RWPE2 (cell line): ENCODE measurements at regions not wholly inside any gene's neighbourhood (a gene's known extent, or its start where the extent isn't known, plus 50 kb on each side); places are given as distances from the start of the nearest gene placed in this dataset.

ENCODE experiments used
- ATAC-seq: fragments of 200-7000 bp; cut with Tn5 transposase; 3 replicates; pipeline ENCODE4 v1.9.1; 2021; ENCODE audit warnings: low read depth
- DNase-seq: peaks from one replicate; pipeline ENCODE4 v3.0.0-alpha.2; 2020; ENCODE audit warnings: low spot score
- H3K27ac ChIP-seq: fragments of 450-650 bp; 2 replicates; pipeline ENCODE4 v1.5.1; 2017; ENCODE audit warnings: mild to moderate bottlenecking; ENCODE audit not compliant: poor library complexity, severe bottlenecking
- H3K27me3 ChIP-seq: fragments of 250-450 bp; sonication (Bioruptor Pico); 2 replicates; pipeline ENCODE4 v1.5.1; 2021; ENCODE audit warnings: mild to moderate bottlenecking, moderate library complexity; ENCODE audit not compliant: insufficient read depth, poor library complexity, severe bottlenecking
- H3K36me3 ChIP-seq: fragments of 250-450 bp; sonication (Bioruptor Pico); 2 replicates; pipeline ENCODE4 v1.5.1; 2020; ENCODE audit warnings: low read depth, mild to moderate bottlenecking, moderate library complexity
- H3K4me1 ChIP-seq: fragments of 250-450 bp; sonication (Bioruptor Pico); 2 replicates; pipeline ENCODE4 v1.5.1; 2021; ENCODE audit warnings: mild to moderate bottlenecking, moderate library complexity; ENCODE audit not compliant: insufficient read depth, poor library complexity, severe bottlenecking
- H3K4me3 ChIP-seq: fragments of 250-450 bp; sonication (Bioruptor Pico); 2 replicates; pipeline ENCODE4 v1.5.1; 2021; ENCODE audit warnings: mild to moderate bottlenecking, moderate library complexity; ENCODE audit not compliant: severe bottlenecking
- H3K9me3 ChIP-seq: fragments of 250-450 bp; sonication (Bioruptor Pico); 2 replicates; pipeline ENCODE4 v1.5.1; 2021; ENCODE audit warnings: mild to moderate bottlenecking, moderate library complexity; ENCODE audit not compliant: severe bottlenecking
- CTCF ChIP-seq: fragments of 450-650 bp; IDR thresholded peaks from one replicate; pipeline ENCODE4 v1.5.1; 2017; ENCODE audit warnings: mild to moderate bottlenecking, moderate library complexity; ENCODE audit not compliant: poor library complexity, severe bottlenecking

GRCh38 chr15:38153781-38154180 lies 98.9 kb upstream of the SPRED1 start:
- Histone ChIP-seq H3K27ac (no peak overlapping the region), H3K4me1 (no peaks in the 10 kb centered on the region), H3K36me3 (no peaks in the 10 kb centered on the region), H3K27me3 (no peaks in the 10 kb centered on the region), H3K9me3 (peaks cover 5% of the 10 kb centered on the region), H3K4me3 (no peak overlapping the region)
- ATAC-seq (no peak), DNase-seq (no peak)
- TF ChIP-seq CTCF, result no peak

- DNase-seq (no peak), ATAC-seq (no peak)
- peaks cover 5% of the 10 kb centered on the region for H3K9me3 ChIP-seq
- no peak overlapping the region for H3K4me3 ChIP-seq
- no peaks in the 10 kb centered on the region for H3K4me1 ChIP-seq
- no peak for TF ChIP-seq CTCF
- no peaks in the 10 kb centered on the region for H3K36me3 ChIP-seq
- no peaks in the 10 kb centered on the region for H3K27me3 ChIP-seq
- no peak overlapping the region for H3K27ac ChIP-seq
Measured at GRCh38 chr15:38154255-38154654, 98.4 kb upstream of the SPRED1 start.

- Histone ChIP-seq H3K27me3 (no peaks in the 10 kb centered on the region), H3K4me3 (no peak overlapping the region), H3K9me3 (peaks cover 5% of the 10 kb centered on the region), H3K4me1 (no peaks in the 10 kb centered on the region), H3K27ac (no peak overlapping the region), H3K36me3 (no peaks in the 10 kb centered on the region)
- ATAC-seq (no peak), DNase-seq (no peak)
- no peak for TF ChIP-seq CTCF
Measured at GRCh38 chr15:38154837-38155236, 97.8 kb upstream of the SPRED1 start.

GRCh38 chr15:38163658-38164057 lies 89.0 kb upstream of the SPRED1 start:
- peaks cover 3% of the 10 kb centered on the region for H3K27me3 ChIP-seq
- no peaks in the 10 kb centered on the region for H3K9me3 ChIP-seq
- TF ChIP-seq CTCF, result no peak
- DNase-seq (no peak), ATAC-seq (no peak)
- no peaks in the 10 kb centered on the region for H3K36me3 ChIP-seq
- H3K4me3 ChIP-seq, result no peak overlapping the region
- H3K4me1 ChIP-seq, result no peaks in the 10 kb centered on the region
- no peak overlapping the region for H3K27ac ChIP-seq

GRCh38 chr15:38164061-38164460 lies 88.6 kb upstream of the SPRED1 start:
- H3K36me3 ChIP-seq, result no peaks in the 10 kb centered on the region
- H3K4me3 ChIP-seq, result no peak overlapping the region
- DNase-seq, result no peak
- H3K27ac ChIP-seq, result no peak overlapping the region
- no peaks in the 10 kb centered on the region for H3K4me1 ChIP-seq
- no peak for TF ChIP-seq CTCF
- ATAC-seq, result no peak
- H3K9me3 ChIP-seq, result no peaks in the 10 kb centered on the region
- peaks cover 3% of the 10 kb centered on the region for H3K27me3 ChIP-seq
